PC-9 (cell line): ENCODE measurements at regions not wholly inside any gene's neighbourhood (a gene's known extent, or its start where the extent isn't known, plus 50 kb on each side); places are given as distances from the start of the nearest gene placed in this dataset.

Source experiments
- CTCF ChIP-seq: fragments of 200-600 bp; sonication (generic); conservative IDR thresholded peaks from 2 replicates; pipeline ENCODE4 v1.6.1; 2017; ENCODE audit warnings: mixed run types, antibody characterized with exemption, mild to moderate bottlenecking, moderate library complexity
- EZH2 ChIP-seq: fragments of 200-600 bp; sonication (generic); IDR thresholded peaks from 2 replicates; pipeline ENCODE4 v1.8.0; 2017; ENCODE audit warnings: antibody characterized with exemption, low read depth

GRCh38 chr1:36583080-36583479 lies 100.4 kb upstream of the CSF3R start:
- no peak for TF ChIP-seq CTCF
- TF ChIP-seq EZH2, result no peak
